SK-N-SH treated with all-trans-retinoic acid at 6 μM for 48 hours (cell line): ENCODE measurements at regions not wholly inside any gene's neighbourhood (a gene's known extent, or its start where the extent isn't known, plus 50 kb on each side); places are given as distances from the start of the nearest gene placed in this dataset.

Source experiments
- ISL1 ChIP-seq: fragments of 250-450 bp; sonication (Bioruptor Pico); IDR thresholded peaks from 2 replicates; pipeline ENCODE4 v2.1.2; 2022; ENCODE audit warnings: mild to moderate bottlenecking, moderate library complexity
- RARB ChIP-seq: fragments of 250-450 bp; sonication (Bioruptor Pico); IDR thresholded peaks from 2 replicates; pipeline ENCODE4 v1.8.0; 2021; ENCODE audit warnings: mild to moderate bottlenecking, moderate library complexity

- TF ChIP-seq ISL1 (CRISPR knock-in tag) = no peak
- no peak for TF ChIP-seq RARB (CRISPR knock-in tag)
Measured at GRCh38 chr12:131561051-131561450, 149.8 kb upstream of the SFSWAP start.
